ENCODE measurements at regions not wholly inside any gene's neighbourhood (a gene's known extent, or its start where the extent isn't known, plus 50 kb on each side); places are given as distances from the start of the nearest gene placed in this dataset.

DNA sequence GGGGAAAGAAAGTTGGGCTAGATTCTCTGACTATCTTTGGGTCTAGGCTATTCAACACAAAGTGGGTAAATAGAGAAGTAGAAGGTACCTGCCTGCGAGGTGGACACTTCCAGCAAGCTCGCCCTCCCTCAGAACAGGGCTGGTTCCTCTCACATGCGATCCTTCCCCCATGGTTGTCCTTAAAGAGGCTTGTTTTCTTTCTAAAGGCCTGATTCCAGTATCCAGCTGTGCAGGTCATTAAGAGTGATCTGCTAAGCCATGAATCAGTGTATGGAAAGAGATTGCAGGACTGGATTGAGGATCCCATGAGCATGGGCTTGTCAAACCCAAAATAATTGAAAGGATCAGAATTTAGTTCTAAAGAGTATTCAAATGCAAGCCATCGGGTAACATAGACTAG lies 189.0 kb downstream of the URB2 start:
- H3K9me3 ChIP-seq, result peaks cover 0 to 7% of the 10 kb centered on the region in 2 donors
- no peaks in the 10 kb centered on the region for H3K27me3 ChIP-seq
- intact Hi-C loops (cut with DNase I; ENCODE audit: low total_unique reads), result no loop called here

DNA sequence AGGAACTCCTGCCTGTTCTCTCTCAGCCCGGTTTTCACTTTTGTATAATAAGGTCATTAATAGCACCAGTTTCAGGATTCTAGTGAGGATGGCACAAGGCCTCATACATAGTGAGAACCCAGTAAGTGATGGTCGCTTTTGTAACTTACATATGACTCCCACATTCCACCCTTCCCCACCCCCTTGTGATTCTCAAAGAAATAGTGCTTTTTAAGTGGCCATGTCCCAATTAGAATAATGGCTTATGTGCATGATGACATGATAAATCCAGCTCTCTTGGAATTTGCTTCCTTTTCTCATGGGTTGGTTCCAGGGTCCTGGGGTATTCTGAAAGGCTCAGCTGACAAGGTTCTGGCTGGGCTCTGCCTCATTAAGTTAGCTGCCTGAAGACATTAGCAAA lies 189.9 kb downstream of the URB2 start:
- Histone ChIP-seq H3K9me3 (no peaks in the 10 kb centered on the region), H3K4me1 (no peaks in the 10 kb centered on the region), H3K27ac (no peak overlapping the region), H3K4me3 (no peak overlapping the region), H3K27me3 (no peaks in the 10 kb centered on the region), H3K36me3 (no peaks in the 10 kb centered on the region)
- no peak for DNase-seq (ENCODE audit: low spot score in 2 of 2)
- intact Hi-C loops (cut with DNase I; ENCODE audit: low total_unique reads), result no loop called here
- TF ChIP-seq POLR2AphosphoS5 (IDR thresholded peaks at IDR 0.05) (no peak), POLR2A (IDR thresholded peaks at IDR 0.05) (no peak)
- TF ChIP-seq, protein P1, sequence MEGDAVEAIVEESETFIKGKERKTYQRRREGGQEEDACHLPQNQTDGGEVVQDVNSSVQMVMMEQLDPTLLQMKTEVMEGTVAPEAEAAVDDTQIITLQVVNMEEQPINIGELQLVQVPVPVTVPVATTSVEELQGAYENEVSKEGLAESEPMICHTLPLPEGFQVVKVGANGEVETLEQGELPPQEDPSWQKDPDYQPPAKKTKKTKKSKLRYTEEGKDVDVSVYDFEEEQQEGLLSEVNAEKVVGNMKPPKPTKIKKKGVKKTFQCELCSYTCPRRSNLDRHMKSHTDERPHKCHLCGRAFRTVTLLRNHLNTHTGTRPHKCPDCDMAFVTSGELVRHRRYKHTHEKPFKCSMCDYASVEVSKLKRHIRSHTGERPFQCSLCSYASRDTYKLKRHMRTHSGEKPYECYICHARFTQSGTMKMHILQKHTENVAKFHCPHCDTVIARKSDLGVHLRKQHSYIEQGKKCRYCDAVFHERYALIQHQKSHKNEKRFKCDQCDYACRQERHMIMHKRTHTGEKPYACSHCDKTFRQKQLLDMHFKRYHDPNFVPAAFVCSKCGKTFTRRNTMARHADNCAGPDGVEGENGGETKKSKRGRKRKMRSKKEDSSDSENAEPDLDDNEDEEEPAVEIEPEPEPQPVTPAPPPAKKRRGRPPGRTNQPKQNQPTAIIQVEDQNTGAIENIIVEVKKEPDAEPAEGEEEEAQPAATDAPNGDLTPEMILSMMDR (IDR thresholded peaks at IDR 0.05), result no peak

More for the DNA sequence above, 189.0 kb downstream of the URB2 start:
- TF ChIP-seq POLR2AphosphoS5 (IDR thresholded peaks at IDR 0.05), result no peak
- no peak for DNase-seq (ENCODE audit: low spot score in 2 of 2)
- Histone ChIP-seq H3K36me3 (no peaks in the 10 kb centered on the region), H3K27ac (no peak overlapping the region), H3K4me3 (no peak overlapping the region), H3K4me1 (no peaks in the 10 kb centered on the region)

DNA sequence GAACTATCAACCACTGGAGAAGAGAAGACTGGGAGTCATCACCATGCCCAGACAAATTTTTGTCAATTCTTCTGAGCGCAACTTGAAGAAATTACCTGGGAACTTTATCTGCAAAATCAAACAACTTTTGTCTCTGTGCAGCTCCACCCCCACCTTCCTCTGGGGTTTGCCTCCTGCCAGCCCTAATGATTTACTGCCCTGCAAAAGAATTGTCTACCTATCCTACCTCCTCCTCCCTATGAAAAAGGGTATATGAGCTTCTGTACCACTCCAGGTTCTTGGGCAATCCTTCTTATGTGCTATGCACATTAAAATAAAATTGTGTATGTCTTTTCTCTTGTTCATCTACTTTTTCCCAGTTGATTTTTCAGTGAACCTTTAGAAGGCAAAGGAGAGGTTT lies 191.9 kb downstream of the URB2 start:
- TF ChIP-seq, protein P1 (IDR thresholded peaks at IDR 0.05), result no peak
- no peak for TF ChIP-seq POLR2AphosphoS5 (IDR thresholded peaks at IDR 0.05)
- TF ChIP-seq POLR2A (IDR thresholded peaks at IDR 0.05), result no peak
- no peak for DNase-seq (ENCODE audit: low spot score in 2 of 2)
- Histone ChIP-seq H3K4me1 (no peaks in the 10 kb centered on the region), H3K36me3 (no peaks in the 10 kb centered on the region), H3K27ac (no peak overlapping the region), H3K4me3 (no peak overlapping the region), H3K27me3 (no peaks in the 10 kb centered on the region), H3K9me3 (no peaks in the 10 kb centered on the region)
- intact Hi-C loops (cut with DNase I; ENCODE audit: low total_unique reads), result no loop called here

DNA sequence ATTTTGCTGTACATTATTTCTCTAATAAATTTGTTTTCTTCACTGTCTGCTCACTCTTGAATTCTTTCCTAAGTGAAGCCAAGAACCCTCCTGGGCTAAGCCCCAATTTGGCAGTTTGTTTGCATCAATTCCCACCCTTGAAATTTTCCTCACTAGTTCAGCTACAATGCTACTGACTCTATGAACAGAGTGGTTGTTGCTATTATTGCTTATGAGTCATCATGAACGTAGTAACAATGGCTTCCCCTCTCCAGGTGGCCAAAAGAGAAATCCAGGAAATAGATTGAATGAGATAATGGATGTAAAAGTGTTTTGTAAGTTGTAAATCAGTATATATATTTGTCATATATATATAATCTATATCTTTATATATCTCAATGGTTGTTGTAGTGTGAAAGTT lies 193.0 kb downstream of the URB2 start:
- TF ChIP-seq POLR2AphosphoS5 (IDR thresholded peaks at IDR 0.05) (no peak), POLR2A (IDR thresholded peaks at IDR 0.05) (no peak)
- TF ChIP-seq, protein P1 (IDR thresholded peaks at IDR 0.05), result no peak
- no peaks in the 10 kb centered on the region for H3K9me3 ChIP-seq
- no peak for DNase-seq (ENCODE audit: low spot score in 2 of 2)
- H3K4me1 ChIP-seq, result no peaks in the 10 kb centered on the region
- intact Hi-C loops (cut with DNase I; ENCODE audit: low total_unique reads), result no loop called here
- H3K4me3 ChIP-seq, result no peak overlapping the region
- H3K36me3 ChIP-seq, result no peaks in the 10 kb centered on the region
- no peaks in the 10 kb centered on the region for H3K27me3 ChIP-seq
- H3K27ac ChIP-seq, result no peak overlapping the region

DNA sequence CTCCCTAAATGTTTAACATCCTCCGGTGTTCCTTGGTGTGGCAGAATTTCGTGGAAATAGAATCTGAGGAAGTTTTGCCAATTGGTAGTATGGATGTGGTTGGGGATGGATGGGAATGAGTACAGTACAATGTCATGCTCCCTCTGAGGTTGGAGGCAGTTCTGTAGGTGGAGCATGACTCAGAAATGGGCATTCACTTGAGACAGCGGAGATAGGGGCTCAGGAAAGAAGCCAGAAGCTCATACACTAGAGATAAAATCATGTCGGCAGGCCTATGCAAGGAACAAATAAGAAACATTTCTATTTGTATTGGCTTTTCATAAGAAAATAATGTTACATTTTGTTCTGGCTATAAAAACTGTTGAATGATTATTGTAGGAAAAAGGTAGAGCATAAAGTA lies 196.0 kb downstream of the URB2 start:
- Histone ChIP-seq H3K36me3 (no peaks in the 10 kb centered on the region), H3K4me1 (no peaks in the 10 kb centered on the region), H3K27me3 (no peaks in the 10 kb centered on the region), H3K4me3 (no peak overlapping the region), H3K27ac (no peak overlapping the region), H3K9me3 (no peaks in the 10 kb centered on the region)
- intact Hi-C loops (cut with DNase I; ENCODE audit: low total_unique reads), result no loop called here
- TF ChIP-seq, protein P1 (IDR thresholded peaks at IDR 0.05), result no peak
- no peak for TF ChIP-seq POLR2AphosphoS5 (IDR thresholded peaks at IDR 0.05)
- TF ChIP-seq POLR2A (IDR thresholded peaks at IDR 0.05), result no peak
- no peak for DNase-seq (ENCODE audit: low spot score in 2 of 2)

DNA sequence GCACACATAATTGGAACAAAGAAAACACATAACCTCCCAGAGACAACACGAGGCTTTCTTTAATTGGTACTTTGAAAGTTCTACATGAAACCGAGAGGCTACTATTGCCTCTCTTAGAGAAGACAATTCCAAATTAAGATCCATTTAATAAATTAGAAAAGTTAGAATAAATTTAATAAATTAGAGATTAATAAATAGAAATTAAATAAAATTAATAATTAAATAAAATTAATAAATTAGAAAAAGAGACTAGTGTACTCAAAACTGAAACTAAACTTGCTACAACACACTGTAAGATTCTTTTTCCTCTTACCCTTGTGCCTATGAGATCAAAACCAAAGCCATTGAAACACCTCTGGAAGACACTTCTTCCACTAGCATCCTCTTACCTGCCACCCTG lies 199.0 kb downstream of the URB2 start:
- no peak for DNase-seq (ENCODE audit: low spot score in 2 of 2)
- Histone ChIP-seq H3K4me1 (no peaks in the 10 kb centered on the region), H3K4me3 (no peak overlapping the region), H3K27ac (no peak overlapping the region), H3K27me3 (no peaks in the 10 kb centered on the region), H3K36me3 (no peaks in the 10 kb centered on the region), H3K9me3 (no peaks in the 10 kb centered on the region)
- intact Hi-C loops (cut with DNase I; ENCODE audit: low total_unique reads), result no loop called here
- no peak for TF ChIP-seq POLR2A (IDR thresholded peaks at IDR 0.05)
- TF ChIP-seq POLR2AphosphoS5 (IDR thresholded peaks at IDR 0.05), result no peak
- TF ChIP-seq, protein P1 (IDR thresholded peaks at IDR 0.05), result no peak
